Adrenal gland (tissue), 5 donors: ENCODE measurements at regions not wholly inside any gene's neighbourhood (a gene's known extent, or its start where the extent isn't known, plus 50 kb on each side); places are given as distances from the start of the nearest gene placed in this dataset.

ENCODE experiments used
- POLR2A ChIP-seq, 2 donors: fragments of 450-650 bp; IDR thresholded peaks; one replicate each; pipeline ENCODE4 v1.6.1; 2017; ENCODE audit warnings: antibody characterized with exemption in 2 of 2, mild to moderate bottlenecking in 2 of 2, moderate library complexity in 1 of 2
- TF ChIP-seq, protein P1 (sequence below), 6 experiments: fragments of 450-650 bp in 4 of 6; fragments of 200-600 bp in 2 of 6; sonication (generic) in 1 of 6; IDR thresholded peaks; 1 replicate in 5 of 6; 2 replicates in 1 of 6; pipeline versions ENCODE4 v1.5.1 to v1.8.0; 2016 to 2021; ENCODE audit warnings: antibody characterized with exemption in 6 of 6, mild to moderate bottlenecking in 2 of 6, moderate library complexity in 1 of 6
- donor health status: DM: no; HTN: no; CAD: no.

DNA sequence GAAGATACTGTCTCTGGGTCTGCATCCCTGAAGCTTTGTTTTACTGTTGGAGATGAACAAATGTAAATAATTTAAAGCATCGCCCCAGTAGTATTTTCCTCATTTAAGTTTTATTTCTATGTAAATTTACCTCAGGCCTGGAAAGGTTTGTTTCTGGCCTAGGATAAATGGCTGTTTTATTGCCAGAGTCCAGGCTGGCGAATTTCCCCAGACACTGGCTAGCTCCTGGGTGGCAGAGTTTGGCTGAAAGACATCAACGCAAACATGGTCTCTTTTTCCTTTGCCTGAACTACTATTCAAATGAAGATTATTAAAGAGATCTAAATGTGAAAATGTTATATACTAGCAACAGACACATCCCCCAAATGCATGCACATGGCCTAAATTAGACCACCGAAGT, 136.7 kb upstream of the SESN3 start:
- TF ChIP-seq, protein P1, sequence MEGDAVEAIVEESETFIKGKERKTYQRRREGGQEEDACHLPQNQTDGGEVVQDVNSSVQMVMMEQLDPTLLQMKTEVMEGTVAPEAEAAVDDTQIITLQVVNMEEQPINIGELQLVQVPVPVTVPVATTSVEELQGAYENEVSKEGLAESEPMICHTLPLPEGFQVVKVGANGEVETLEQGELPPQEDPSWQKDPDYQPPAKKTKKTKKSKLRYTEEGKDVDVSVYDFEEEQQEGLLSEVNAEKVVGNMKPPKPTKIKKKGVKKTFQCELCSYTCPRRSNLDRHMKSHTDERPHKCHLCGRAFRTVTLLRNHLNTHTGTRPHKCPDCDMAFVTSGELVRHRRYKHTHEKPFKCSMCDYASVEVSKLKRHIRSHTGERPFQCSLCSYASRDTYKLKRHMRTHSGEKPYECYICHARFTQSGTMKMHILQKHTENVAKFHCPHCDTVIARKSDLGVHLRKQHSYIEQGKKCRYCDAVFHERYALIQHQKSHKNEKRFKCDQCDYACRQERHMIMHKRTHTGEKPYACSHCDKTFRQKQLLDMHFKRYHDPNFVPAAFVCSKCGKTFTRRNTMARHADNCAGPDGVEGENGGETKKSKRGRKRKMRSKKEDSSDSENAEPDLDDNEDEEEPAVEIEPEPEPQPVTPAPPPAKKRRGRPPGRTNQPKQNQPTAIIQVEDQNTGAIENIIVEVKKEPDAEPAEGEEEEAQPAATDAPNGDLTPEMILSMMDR (IDR thresholded peaks at IDR 0.05): no peak
- TF ChIP-seq POLR2A (IDR thresholded peaks at IDR 0.05): no peak
